T47D (cell line): ENCODE measurements at regions not wholly inside any gene's neighbourhood (a gene's known extent, or its start where the extent isn't known, plus 50 kb on each side); places are given as distances from the start of the nearest gene placed in this dataset.
"Not testable (repeated sequence)": the region's sequence is repeated elsewhere in the genome, so short reads cannot be mapped to it uniquely, and the experiment has no call there.

Experiments used
- DNase-seq, 2 experiments: peaks; one replicate each; pipeline versions ENCODE4 v3.0.0 to v3.0.0-alpha.2; 2011 to 2012; ENCODE audit warnings: low read depth in 1 of 2, low spot score in 1 of 2
- in situ Hi-C: cut with HindIII; loops from 2 replicates; pipeline ENCODE4 v1.10.0; 2016; ENCODE audit warnings: low sequenced_read_pairs, low pct_unique_long_range_greater_than_20kb

GRCh38 chr2:111417026-111417425 is 296.3 kb downstream of the BCL2L11 start:
- DNase-seq, in situ Hi-C loops: not testable (repeated sequence)

- in situ Hi-C loops, DNase-seq: not testable (repeated sequence)
Observed at GRCh38 chr2:111418091-111418875, 297.6 kb downstream of the BCL2L11 start.

- DNase-seq, in situ Hi-C loops: not testable (repeated sequence)
Observed at GRCh38 chr2:111420074-111420473, 299.4 kb downstream of the BCL2L11 start.

GRCh38 chr2:111420835-111421234 is 300.1 kb downstream of the BCL2L11 start:
- in situ Hi-C loops, DNase-seq: not testable (repeated sequence)

GRCh38 chr2:111421949-111422348 is 301.2 kb downstream of the BCL2L11 start:
- DNase-seq, in situ Hi-C loops: not testable (repeated sequence)

- in situ Hi-C loops, DNase-seq: not testable (repeated sequence)
Observed at GRCh38 chr2:111422562-111422961, 301.8 kb downstream of the BCL2L11 start.

GRCh38 chr2:111423184-111423583 is 302.5 kb downstream of the BCL2L11 start:
- DNase-seq, in situ Hi-C loops: not testable (repeated sequence)

- not testable (repeated sequence) for DNase-seq
Observed at GRCh38 chr2:111424176-111424575, 303.5 kb downstream of the BCL2L11 start.

GRCh38 chr2:111424851-111425309 is 304.2 kb downstream of the BCL2L11 start:
- in situ Hi-C loops, DNase-seq: not testable (repeated sequence)

More at GRCh38 chr2:111424176-111424575, 303.5 kb downstream of the BCL2L11 start:
- in situ Hi-C loops, result not testable (repeated sequence)

- DNase-seq, in situ Hi-C loops: not testable (repeated sequence)
Observed at GRCh38 chr2:111425789-111426201, 305.1 kb downstream of the BCL2L11 start.

GRCh38 chr2:111427346-111427745 is 306.6 kb downstream of the BCL2L11 start:
- in situ Hi-C loops, DNase-seq: not testable (repeated sequence)

- in situ Hi-C loops, DNase-seq: not testable (repeated sequence)
Observed at GRCh38 chr2:111428915-111429314, 308.2 kb downstream of the BCL2L11 start.

GRCh38 chr2:111429353-111429752 is 308.6 kb downstream of the BCL2L11 start:
- in situ Hi-C loops, DNase-seq: not testable (repeated sequence)

GRCh38 chr2:111430817-111431661 is 310.3 kb downstream of the BCL2L11 start:
- DNase-seq, in situ Hi-C loops: not testable (repeated sequence)

GRCh38 chr2:111432423-111432822 is 311.7 kb downstream of the BCL2L11 start:
- DNase-seq, in situ Hi-C loops: not testable (repeated sequence)

- DNase-seq, in situ Hi-C loops: not testable (repeated sequence)
Observed at GRCh38 chr2:111432916-111433499, 312.3 kb downstream of the BCL2L11 start.

- DNase-seq, in situ Hi-C loops: not testable (repeated sequence)
Observed at GRCh38 chr2:111433892-111434607, 313.3 kb downstream of the BCL2L11 start.
